A673 (cell line): ENCODE measurements at regions not wholly inside any gene's neighbourhood (a gene's known extent, or its start where the extent isn't known, plus 50 kb on each side); places are given as distances from the start of the nearest gene placed in this dataset.

Source experiments
- EZH2 ChIP-seq: fragments of 200-600 bp; sonication (generic); IDR thresholded peaks from 2 replicates; pipeline ENCODE4 v1.6.1; 2017; ENCODE audit warnings: borderline replicate concordance, low read depth, mild to moderate bottlenecking, mixed read lengths, antibody characterized with exemption, low read length; ENCODE audit not compliant: poor library complexity, severe bottlenecking
- TF ChIP-seq, protein P1 (sequence below): fragments of 300-800, 200-600 bp; sonication (generic); conservative IDR thresholded peaks from 2 replicates; pipeline ENCODE4 v1.5.1; 2017; ENCODE audit warnings: low read depth, mild to moderate bottlenecking, antibody characterized with exemption, low read length, moderate library complexity, mixed read lengths

DNA sequence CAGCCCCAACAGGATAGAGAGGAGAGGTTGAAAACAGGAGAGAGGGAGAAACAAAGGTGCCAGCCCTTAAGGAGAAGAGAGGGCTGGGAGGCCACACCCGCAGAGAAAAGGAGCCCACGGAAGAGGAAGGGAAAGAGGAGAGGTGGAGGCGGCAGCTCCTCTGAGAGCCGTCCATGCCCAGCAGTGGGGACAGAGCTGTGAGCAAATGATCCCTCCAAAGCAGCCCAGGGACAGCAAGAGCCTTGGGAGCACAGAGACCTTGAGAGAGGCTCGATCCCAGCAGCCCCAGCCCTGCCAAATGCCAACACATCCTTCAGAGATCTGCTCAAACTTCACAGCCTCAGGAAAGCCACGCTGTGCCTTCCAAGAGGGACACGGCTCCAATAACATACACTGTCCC lies 66.7 kb upstream of the CORO2B start:
- TF ChIP-seq, protein P1, sequence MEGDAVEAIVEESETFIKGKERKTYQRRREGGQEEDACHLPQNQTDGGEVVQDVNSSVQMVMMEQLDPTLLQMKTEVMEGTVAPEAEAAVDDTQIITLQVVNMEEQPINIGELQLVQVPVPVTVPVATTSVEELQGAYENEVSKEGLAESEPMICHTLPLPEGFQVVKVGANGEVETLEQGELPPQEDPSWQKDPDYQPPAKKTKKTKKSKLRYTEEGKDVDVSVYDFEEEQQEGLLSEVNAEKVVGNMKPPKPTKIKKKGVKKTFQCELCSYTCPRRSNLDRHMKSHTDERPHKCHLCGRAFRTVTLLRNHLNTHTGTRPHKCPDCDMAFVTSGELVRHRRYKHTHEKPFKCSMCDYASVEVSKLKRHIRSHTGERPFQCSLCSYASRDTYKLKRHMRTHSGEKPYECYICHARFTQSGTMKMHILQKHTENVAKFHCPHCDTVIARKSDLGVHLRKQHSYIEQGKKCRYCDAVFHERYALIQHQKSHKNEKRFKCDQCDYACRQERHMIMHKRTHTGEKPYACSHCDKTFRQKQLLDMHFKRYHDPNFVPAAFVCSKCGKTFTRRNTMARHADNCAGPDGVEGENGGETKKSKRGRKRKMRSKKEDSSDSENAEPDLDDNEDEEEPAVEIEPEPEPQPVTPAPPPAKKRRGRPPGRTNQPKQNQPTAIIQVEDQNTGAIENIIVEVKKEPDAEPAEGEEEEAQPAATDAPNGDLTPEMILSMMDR, result no peak
- no peak for TF ChIP-seq EZH2
